Activated CD8-positive, alpha-beta memory T cell treated with anti-CD3 and anti-CD28 coated beads, Interleukin-2, amount 50 U/mL, for 48 hours (primary cell): ENCODE measurements at regions not wholly inside any gene's neighbourhood (a gene's known extent, or its start where the extent isn't known, plus 50 kb on each side); places are given as distances from the start of the nearest gene placed in this dataset.

Source experiments
- DNase-seq: peaks from one replicate; pipeline ENCODE4 v3.0.0-alpha.2; 2020

DNA sequence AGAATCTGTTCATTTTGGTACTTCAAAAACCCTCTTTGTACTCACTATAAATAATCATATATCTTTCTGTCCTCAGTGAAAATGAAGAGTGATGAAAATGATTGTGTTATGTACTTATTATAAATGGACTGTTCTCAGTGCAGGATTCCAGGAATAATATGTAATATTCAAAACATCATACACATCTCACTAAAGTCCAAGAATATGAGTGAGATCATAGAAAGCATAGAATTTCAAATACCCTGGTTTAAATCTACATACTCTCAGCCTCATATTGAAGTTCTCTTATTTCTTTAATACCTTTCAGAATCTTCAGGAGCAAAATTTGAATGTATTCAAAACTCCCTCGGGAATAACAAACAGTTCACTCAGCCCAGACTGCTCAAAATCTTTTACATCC, 868.0 kb downstream of the SLITRK6 start:
- no peak for DNase-seq

DNA sequence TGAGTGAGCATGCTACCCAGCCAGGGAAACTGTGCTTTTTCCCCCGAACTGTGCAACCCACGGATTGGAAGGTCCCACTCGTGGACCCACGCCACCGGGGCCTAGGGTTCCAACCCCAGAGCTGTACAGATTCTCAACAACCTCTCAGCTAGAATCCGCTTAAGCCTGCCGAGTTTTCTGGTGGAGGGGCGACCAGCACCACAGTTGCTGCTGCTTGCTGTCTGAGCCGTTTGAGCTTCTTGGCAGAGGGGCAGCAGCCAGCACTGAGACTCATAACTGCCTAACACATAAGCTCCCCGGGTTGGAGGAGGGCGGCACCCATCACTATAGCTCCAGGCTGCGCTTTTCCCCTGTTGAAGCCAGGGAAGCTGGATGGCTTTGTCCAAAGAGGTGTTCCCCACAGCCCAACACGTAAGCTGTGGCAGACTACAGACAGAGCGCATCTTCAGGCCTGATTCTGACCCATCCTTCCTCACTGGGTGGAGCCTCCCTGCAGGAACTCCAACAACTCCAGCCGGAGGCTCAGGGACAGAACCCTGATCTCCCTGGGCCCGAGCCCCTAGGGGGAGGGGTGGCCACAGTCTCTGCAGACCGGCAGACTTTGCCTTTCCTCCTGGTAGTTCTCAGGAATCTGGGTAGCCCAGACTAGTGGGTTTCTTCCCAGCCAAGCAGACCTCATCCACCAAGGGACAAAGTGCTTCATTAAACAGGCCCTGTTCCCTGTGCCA, 871.6 kb downstream of the SLITRK6 start:
- no peak for DNase-seq

DNA sequence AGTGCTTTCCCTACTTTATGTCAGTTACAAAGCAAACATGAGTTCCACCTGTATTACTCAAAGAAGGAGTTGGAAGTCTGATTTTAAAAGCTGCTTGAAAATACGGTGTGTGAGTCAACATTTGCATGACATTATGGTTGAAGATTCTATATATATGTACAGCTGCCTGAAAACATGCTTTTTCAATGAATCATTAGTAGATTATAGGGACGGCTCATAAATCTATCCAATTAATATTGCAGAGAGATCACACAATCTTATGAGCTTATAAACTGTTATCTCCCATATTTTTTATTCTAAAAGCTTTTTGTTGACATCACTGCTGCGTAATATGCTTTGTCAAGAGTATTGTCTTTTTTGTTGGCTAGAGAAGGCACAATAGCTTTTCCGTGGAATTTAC, 873.8 kb downstream of the SLITRK6 start:
- no peak for DNase-seq

DNA sequence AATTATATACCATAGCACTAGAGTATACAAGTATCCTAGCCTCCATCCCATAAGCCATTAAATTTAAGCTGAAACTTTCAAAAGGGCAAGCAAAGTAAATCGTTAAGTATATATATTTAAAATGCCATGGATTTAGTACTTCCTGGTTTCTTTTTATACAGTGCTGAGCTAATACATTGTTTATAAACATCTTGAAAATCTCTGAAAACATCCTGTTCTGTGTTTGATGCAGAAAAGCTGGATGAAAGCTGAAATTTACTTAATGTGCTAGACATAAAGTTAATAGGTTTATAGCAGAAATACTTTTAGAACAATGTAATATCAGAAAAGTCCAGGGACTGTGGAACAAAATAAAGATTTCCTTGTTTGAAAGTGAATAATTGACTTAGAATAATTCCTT, 875.4 kb downstream of the SLITRK6 start:
- no peak for DNase-seq

GRCh38 chr13:84917252-84917878, 881.9 kb downstream of the SLITRK6 start:
- DNase-seq, result no peak

GRCh38 chr13:84912720-84913119, 886.5 kb downstream of the SLITRK6 start:
- no peak for DNase-seq

DNA sequence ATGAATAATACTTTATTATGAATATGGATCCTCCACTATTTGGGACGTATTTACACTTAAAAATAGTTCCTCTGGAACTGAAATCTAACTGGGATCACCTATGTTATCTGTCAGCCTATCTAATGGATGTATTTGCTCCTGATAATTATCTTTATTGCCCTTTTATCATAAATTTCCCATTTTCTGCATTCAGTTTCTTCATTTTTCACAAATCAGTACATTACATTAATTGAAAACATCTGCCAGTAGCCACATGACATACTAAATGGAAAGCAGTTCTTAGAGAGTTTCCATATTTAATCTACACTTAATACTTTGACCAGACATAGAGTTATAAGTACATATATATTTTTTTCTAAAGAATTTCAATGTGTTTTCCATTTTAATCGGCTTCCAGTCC, 888.8 kb downstream of the SLITRK6 start:
- no peak for DNase-seq

DNA sequence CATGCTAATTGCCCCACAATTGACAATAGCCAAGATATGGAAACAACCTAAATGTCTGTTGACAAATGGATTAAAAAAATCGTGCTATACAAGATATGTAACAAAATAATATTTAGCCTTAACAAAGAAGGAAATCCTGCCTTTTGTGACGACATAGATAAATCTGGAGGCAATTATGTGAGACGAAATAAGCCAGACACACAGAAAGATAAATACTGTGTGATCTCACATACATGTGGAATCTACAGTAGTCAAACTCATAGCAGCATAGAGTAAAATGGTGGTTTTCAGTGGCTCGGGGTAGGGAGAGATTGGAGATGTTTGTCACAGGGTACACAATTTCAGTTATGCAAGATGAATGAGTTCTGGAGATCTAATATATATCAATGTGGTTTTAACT, 895.8 kb downstream of the SLITRK6 start:
- DNase-seq, result no peak

- DNase-seq, result no peak
Observed at GRCh38 chr13:84902243-84902642, 897.0 kb downstream of the SLITRK6 start.

GRCh38 chr13:84896128-84896527, 903.1 kb downstream of the SLITRK6 start:
- peak; percentile 50 for DNase-seq

- DNase-seq, result no peak
Observed at GRCh38 chr13:84894749-84895148, 904.5 kb downstream of the SLITRK6 start.

DNA sequence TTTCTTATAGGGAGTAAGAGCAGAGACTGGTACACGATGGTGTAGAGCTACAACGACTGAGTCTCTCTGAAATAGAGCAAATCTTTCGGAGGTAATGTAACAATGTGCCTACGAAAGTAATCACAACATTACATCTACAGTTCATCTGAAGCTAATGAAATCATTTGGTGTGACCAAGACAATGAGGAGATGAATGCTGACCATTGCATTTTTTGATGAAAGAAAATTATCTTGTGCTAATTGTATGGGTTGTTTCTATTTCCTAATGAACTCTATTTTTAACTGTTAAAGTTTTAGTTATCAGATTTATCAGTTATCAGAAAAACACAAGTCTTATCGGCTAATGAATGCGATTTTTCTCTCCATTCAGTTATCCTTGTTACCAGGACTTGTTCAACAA, 913.4 kb downstream of the SLITRK6 start:
- DNase-seq, result no peak

- DNase-seq, result no peak
Observed at GRCh38 chr13:84873951-84874350, 925.3 kb downstream of the SLITRK6 start.

GRCh38 chr13:84870190-84870589, 929.0 kb downstream of the SLITRK6 start:
- DNase-seq, result no peak

DNA sequence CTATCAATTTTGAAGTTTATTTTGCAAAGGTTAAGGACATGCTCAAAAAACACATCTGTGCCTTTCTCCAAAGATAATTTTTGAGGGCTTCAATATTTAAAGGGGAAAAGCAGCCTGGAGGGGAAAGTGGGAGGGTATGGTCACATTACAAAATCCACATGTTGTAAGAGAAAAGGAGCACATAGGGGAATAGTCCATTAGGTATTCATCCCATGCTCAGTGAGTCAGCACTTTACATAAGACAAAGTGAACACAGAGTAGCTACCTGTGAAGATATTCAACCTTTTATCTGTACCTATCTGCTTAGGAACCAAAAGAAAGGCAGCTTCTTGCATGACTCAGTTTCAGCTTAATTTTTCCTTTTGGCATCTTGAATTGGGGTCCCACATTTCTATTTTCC, 932.0 kb downstream of the SLITRK6 start:
- no peak for DNase-seq

DNA sequence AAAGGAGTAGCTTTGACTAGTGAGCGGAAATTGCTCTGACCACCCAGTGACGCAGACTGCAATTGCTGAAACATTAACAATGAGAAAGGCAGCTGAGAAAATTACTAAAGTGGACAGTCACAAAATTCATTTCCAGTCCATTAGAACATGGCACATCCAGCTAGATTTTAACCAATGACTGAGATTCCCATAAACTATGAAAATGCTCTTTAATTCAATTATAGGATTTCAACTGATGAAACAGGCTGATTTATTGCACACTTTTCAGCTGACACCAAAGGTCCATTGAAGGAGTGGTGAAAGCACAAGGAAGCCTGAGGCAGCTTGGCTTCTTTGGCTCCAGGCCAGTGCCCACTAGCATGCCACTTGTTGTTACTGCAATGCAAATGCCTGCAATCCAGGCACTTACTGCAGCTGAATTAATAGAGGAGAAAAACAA, 933.4 kb downstream of the SLITRK6 start:
- DNase-seq, result no peak

GRCh38 chr13:84864341-84864740, 934.9 kb downstream of the SLITRK6 start:
- no peak for DNase-seq

DNA sequence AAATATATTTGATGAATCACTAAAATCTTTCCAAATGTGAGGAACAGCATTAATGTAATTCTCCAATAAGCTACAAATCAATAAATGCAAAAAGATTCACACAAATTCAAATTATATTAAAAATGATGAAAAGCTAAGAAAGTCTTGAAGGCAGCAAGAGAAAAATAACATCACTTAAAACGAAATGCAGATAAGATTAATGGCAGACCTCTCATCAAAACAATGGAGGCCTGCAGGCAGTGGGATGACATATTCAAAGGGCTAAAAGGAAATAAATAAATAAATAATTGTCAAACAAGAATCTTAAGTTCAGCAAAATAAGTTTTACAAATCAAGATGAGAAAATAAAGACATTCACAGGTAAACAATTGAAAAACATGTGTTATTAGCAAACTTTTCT, 952.1 kb downstream of the SLITRK6 start:
- DNase-seq, result no peak

GRCh38 chr13:84845907-84846619, 953.2 kb downstream of the SLITRK6 start:
- no peak for DNase-seq

DNA sequence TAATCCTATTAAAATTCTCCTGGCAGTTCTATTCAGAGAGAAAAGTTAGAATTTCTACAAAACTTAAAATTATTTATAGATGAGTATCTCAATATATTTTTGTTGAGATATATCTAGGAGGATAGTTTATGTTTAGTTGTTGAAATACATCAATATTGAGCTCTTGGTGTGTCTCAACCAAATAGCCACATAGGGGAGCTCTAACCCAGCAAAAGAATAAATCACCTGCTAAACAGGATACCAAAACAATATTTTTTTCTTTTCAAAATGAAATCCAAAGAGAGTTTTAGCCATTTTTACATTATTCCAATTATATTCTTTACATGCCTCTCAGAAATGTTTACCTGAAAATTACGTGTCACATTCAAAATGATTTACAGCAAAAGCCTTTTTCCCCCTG, 954.7 kb downstream of the SLITRK6 start:
- no peak for DNase-seq

DNA sequence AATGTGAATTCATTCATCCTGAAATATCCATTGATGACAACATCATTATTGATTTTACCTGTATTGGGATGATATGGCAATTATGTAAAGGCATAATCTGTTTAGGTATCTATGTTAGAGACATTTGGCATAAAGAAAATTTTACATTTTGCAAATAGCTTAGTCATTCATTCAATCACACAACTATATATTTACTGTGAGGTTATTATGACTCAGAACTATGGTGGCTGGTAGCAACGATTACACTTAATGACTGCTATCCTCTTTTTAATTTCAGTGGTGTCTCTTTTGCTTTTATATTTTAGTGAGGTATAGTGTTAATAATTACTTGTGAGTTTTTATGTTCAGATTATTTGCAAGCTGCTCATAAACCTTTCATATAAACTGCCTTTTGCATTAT, 955.9 kb downstream of the SLITRK6 start:
- no peak for DNase-seq

DNA sequence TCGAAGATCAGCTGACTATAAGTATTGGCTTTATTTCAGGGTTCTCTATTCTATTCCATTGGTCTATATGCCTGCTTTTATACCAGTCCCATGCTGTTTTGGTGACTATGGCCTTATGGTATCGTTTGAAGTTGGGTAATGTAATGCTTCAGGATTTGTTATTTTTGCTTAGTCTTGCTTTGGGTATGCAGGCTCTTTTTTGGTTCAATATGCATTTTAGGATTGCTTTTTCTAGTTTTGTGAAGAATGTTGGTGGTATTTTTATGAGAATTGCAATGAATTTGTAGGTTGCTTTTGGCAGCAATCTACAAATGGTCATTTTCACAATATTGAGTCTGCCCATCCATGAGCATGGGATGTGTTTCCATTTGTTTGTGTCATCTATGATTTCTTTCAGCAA, 951.9 kb upstream of the SLITRK1 start:
- DNase-seq, result no peak

GRCh38 chr13:84831666-84832657, 949.7 kb upstream of the SLITRK1 start:
- no peak for DNase-seq
